GM21576 (cell line): ENCODE measurements at regions not wholly inside any gene's neighbourhood (a gene's known extent, or its start where the extent isn't known, plus 50 kb on each side); places are given as distances from the start of the nearest gene placed in this dataset.

Experiments used
- ATAC-seq: cut with Tn5 transposase; IDR thresholded peaks from one replicate; pipeline ENCODE4 v1.9.1; 2021; ENCODE audit warnings: mild to moderate bottlenecking, moderate library complexity; ENCODE audit not compliant: unreplicated experiment

- ATAC-seq, result no peak
These were observed 581.4 kb upstream of the PIK3C3 start for GRCh38 chr18:41373612-41374011.

GRCh38 chr18:41372046-41372665, 582.9 kb upstream of the PIK3C3 start:
- no peak for ATAC-seq

- ATAC-seq, result no peak
These were observed 583.6 kb upstream of the PIK3C3 start for GRCh38 chr18:41371156-41372045.

- no peak for ATAC-seq
These were observed 584.3 kb upstream of the PIK3C3 start for GRCh38 chr18:41370740-41371139.

GRCh38 chr18:41357708-41358107, 597.3 kb upstream of the PIK3C3 start:
- ATAC-seq, result no peak

- ATAC-seq, result no peak
These were observed 601.1 kb upstream of the PIK3C3 start for GRCh38 chr18:41353777-41354528.

- no peak for ATAC-seq
These were observed 603.6 kb upstream of the PIK3C3 start for GRCh38 chr18:41351430-41351829.

GRCh38 chr18:41347057-41347456, 608.0 kb upstream of the PIK3C3 start:
- no peak for ATAC-seq

GRCh38 chr18:41343808-41344207, 611.2 kb upstream of the PIK3C3 start:
- ATAC-seq, result no peak

- no peak for ATAC-seq
These were observed 616.7 kb upstream of the PIK3C3 start for GRCh38 chr18:41338341-41338740.

GRCh38 chr18:41331661-41332060, 623.4 kb upstream of the PIK3C3 start:
- ATAC-seq, result no peak

GRCh38 chr18:41326311-41326710, 628.7 kb upstream of the PIK3C3 start:
- ATAC-seq, result no peak

- no peak for ATAC-seq
These were observed 630.1 kb upstream of the PIK3C3 start for GRCh38 chr18:41324934-41325333.

GRCh38 chr18:41324020-41324791, 630.8 kb upstream of the PIK3C3 start:
- ATAC-seq, result no peak

GRCh38 chr18:41323044-41323443, 632.0 kb upstream of the PIK3C3 start:
- no peak for ATAC-seq

- no peak for ATAC-seq
These were observed 634.9 kb upstream of the PIK3C3 start for GRCh38 chr18:41320100-41320499.

- no peak for ATAC-seq
These were observed 639.9 kb upstream of the PIK3C3 start for GRCh38 chr18:41315134-41315533.

- ATAC-seq, result no peak
These were observed 643.2 kb upstream of the PIK3C3 start for GRCh38 chr18:41311571-41312547.

- ATAC-seq, result no peak
These were observed 657.3 kb upstream of the PIK3C3 start for GRCh38 chr18:41297740-41298139.

- no peak for ATAC-seq
These were observed 685.7 kb upstream of the PIK3C3 start for GRCh38 chr18:41269294-41269693.
